Body of pancreas (tissue), 4 donors: ENCODE measurements at regions not wholly inside any gene's neighbourhood (a gene's known extent, or its start where the extent isn't known, plus 50 kb on each side); places are given as distances from the start of the nearest gene placed in this dataset.
"Not testable (repeated sequence)": the region's sequence is repeated elsewhere in the genome, so short reads cannot be mapped to it uniquely, and the experiment has no call there.

Source experiments
- ATAC-seq: fragments of 150-250 bp; one replicate; pipeline ENCODE4 v1.9.1; 2016
- DNase-seq, 4 donors: peaks; one replicate each; pipeline ENCODE4 v3.0.0-alpha.2; 2019
- H3K27ac ChIP-seq, 4 donors: fragments of 200-600 bp; sonication (generic); 1 replicate in 3 of 4; 2 replicates in 1 of 4; pipeline versions ENCODE4 v1.5.1 to v1.6.1; 2016 to 2019; ENCODE audit warnings: mild to moderate bottlenecking in 1 of 4, mixed read lengths in 1 of 4, moderate library complexity in 1 of 4
- H3K27me3 ChIP-seq, 2 donors: fragments of 200-600 bp; sonication (generic); one replicate each; pipeline ENCODE4 v1.6.0; 2016; ENCODE audit warnings: mild to moderate bottlenecking in 1 of 2
- H3K36me3 ChIP-seq, 2 donors: fragments of 200-600 bp; sonication (generic); replicated peaks in 1 of 2; 2 replicates each; pipeline ENCODE4 v1.5.1; 2016; ENCODE audit warnings: low read depth in 2 of 2; ENCODE audit not compliant: insufficient read depth in 1 of 2
- H3K4me1 ChIP-seq: fragments of 200-600 bp; sonication (generic); one replicate; pipeline ENCODE4 v1.6.0; 2016
- H3K4me3 ChIP-seq, 2 donors: fragments of 200-600 bp; sonication (generic); 1 replicate in 1 of 2; 2 replicates in 1 of 2; pipeline ENCODE4 v1.5.1; 2016 to 2019
- H3K9me3 ChIP-seq, 3 donors: fragments of 200-600 bp; sonication (generic); 1 replicate in 2 of 3; 2 replicates in 1 of 3; pipeline ENCODE4 v1.5.1; 2016
- POLR2A ChIP-seq, 3 donors: fragments of 450-650 bp; IDR thresholded peaks; one replicate each; pipeline ENCODE4 v1.6.1; 2016; ENCODE audit warnings: antibody characterized with exemption in 3 of 3, mild to moderate bottlenecking in 2 of 3
- WGBS, 2 donors: methylation state at CpG; one replicate each; pipeline ENCODE4 v1.1.5; 2017; 5-methylcytosine and 5-hydroxymethylcytosine counted together
- intact Hi-C: fragments of 100-400 bp; cut with DNase I; formaldehyde crosslinking; loops from one replicate; pipeline ENCODE4 v1.15.1; 2023
- TF ChIP-seq, protein P1 (sequence below), 7 experiments: fragments of 450-650 bp in 4 of 7; fragments of 200-600 bp in 3 of 7; sonication (generic) in 3 of 7; IDR thresholded peaks; one replicate each; pipeline ENCODE4 v1.5.1; 2016 to 2019; ENCODE audit warnings: antibody characterized with exemption in 7 of 7

DNA sequence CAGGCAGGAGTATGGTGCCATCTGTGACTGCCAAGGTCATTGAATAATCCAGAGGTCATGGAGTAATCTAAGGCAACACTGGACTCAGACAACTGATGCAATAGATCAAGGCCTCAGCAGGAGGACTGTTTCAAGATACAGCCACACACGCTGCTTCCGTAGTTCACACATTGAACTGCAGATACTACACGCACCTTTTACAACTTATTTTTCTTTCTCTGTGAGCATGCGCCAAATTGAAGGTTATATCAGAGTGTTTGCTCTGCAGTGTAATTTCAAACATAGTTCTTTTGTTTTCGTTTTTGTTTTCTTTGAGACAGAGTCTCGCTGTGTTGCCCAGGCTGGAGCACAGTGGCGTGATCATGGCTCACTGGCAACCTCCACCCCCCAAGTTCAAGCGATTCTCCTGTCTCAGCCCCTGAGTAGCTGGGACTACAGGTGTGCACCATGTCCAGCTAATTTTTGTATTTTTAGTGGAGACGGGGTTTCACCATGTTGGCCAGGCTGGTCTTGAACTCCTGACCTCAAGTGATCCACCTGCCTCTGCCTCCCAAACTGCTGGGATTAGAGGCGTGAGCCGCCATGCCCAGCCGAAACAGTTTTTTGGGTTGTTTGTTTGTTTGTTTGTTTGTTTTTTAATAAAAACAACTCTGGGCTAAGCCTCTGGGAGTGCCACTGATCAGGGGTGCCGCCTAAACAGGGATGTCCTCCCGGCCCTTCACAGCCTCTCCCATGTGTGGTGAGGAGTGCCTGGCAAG lies 96.6 kb upstream of the NAA20 start:
- 64 to 79% methylated on average over 14 of the region's 14 CpGs for WGBS, 2 donors
- ATAC-seq (no peak), DNase-seq (no peak)
- H3K36me3 ChIP-seq = no peaks in the 10 kb centered on the region
- TF ChIP-seq POLR2A (IDR thresholded peaks at IDR 0.05) = no peak
- TF ChIP-seq, protein P1, sequence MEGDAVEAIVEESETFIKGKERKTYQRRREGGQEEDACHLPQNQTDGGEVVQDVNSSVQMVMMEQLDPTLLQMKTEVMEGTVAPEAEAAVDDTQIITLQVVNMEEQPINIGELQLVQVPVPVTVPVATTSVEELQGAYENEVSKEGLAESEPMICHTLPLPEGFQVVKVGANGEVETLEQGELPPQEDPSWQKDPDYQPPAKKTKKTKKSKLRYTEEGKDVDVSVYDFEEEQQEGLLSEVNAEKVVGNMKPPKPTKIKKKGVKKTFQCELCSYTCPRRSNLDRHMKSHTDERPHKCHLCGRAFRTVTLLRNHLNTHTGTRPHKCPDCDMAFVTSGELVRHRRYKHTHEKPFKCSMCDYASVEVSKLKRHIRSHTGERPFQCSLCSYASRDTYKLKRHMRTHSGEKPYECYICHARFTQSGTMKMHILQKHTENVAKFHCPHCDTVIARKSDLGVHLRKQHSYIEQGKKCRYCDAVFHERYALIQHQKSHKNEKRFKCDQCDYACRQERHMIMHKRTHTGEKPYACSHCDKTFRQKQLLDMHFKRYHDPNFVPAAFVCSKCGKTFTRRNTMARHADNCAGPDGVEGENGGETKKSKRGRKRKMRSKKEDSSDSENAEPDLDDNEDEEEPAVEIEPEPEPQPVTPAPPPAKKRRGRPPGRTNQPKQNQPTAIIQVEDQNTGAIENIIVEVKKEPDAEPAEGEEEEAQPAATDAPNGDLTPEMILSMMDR (IDR thresholded peaks at IDR 0.05) = no peak
- intact Hi-C loops = no loop called here
- peaks cover 14% of the 10 kb centered on the region for H3K4me1 ChIP-seq
- H3K27ac ChIP-seq = no peak overlapping the region
- H3K9me3 ChIP-seq = no peaks in the 10 kb centered on the region
- H3K4me3 ChIP-seq = no peak overlapping the region
- H3K27me3 ChIP-seq = no peaks in the 10 kb centered on the region

DNA sequence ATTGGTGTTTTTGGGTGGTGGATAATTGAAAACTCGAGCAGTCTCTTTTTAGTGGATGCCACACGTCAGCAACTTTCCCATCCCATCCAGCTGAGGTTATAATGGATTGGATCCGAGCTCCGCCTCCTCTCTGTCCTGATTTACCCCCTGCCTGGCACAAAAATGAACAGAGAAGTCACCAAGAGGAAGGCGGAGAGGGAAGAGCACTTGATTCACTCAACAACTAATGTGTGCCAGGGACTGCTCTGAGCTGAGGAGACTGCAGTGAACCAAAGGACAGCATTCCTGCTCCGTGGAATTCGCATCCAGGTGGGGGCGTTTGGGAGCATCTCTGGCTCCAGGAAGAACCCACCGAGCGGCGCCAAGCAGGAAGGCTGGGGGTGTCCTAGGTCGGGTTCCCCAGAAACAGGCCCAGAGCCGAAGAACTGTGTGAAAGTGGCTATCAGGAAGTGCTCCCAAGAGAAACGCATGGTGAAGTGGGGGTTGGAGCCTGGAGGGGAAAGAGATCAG lies 95.8 kb upstream of the NAA20 start:
- Histone ChIP-seq H3K4me3 (no peak overlapping the region), H3K36me3 (no peaks in the 10 kb centered on the region), H3K4me1 (peaks cover 14% of the 10 kb centered on the region), H3K27me3 (no peaks in the 10 kb centered on the region), H3K9me3 (no peaks in the 10 kb centered on the region), H3K27ac (no peak overlapping the region)
- no peak for ATAC-seq
- 79 to 81% methylated on average over 14 of the region's 14 CpGs for WGBS, 2 donors
- intact Hi-C loops = no loop called here
- no peak for TF ChIP-seq POLR2A (IDR thresholded peaks at IDR 0.05)
- TF ChIP-seq, protein P1 (IDR thresholded peaks at IDR 0.05) = no peak
- no peak for DNase-seq

DNA sequence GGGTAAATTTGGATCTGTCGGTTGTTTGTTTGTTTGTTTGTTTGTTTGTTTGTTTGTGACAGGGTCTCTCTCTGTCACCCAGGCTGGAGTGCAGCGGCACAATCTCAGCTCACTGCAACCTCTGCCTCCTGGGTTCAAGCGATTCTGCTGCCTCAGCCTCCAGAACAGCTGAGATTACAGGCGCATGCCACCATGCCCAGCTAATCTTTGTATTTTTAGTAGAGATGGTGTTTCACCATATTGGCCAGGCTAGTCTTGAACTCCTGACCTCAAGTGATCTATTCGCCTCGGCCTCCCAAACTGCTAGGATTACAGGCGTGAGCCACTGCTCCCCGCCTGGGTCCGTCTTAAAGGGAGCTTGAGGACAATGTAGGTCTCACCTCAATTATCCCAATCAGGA lies 95.3 kb upstream of the NAA20 start:
- WGBS, 2 donors = 83 to 92% methylated on average over 8 to 9 of the region's 9 CpGs
- ATAC-seq, H3K36me3 ChIP-seq, H3K27ac ChIP-seq, H3K27me3 ChIP-seq, H3K9me3 ChIP-seq, H3K4me3 ChIP-seq, intact Hi-C loops, DNase-seq: not testable (repeated sequence)
- H3K4me1 ChIP-seq = peaks cover 14% of the 10 kb centered on the region

DNA sequence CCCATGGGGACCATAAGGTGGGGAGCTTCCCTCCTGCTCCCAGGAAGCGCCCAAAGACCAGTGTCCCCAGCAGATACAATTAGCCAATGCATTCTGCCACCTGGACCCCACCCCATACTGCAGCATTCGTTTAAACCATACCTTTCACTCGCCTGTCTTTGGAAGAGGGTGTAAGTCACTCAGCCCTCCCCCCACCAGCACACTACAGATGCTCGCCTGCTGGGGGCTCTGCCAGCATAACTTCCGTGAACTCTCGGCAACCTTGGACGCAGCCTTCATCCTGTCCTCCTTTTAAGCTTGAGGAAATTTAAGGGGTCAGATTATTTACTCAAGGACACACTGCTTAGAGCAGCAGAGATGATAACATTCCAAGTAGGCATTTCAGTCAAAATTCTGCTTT lies 94.4 kb upstream of the NAA20 start:
- H3K4me3 ChIP-seq = no peak overlapping the region
- DNase-seq (no peak), ATAC-seq (no peak)
- no peak overlapping the region for H3K27ac ChIP-seq
- no peak for TF ChIP-seq POLR2A (IDR thresholded peaks at IDR 0.05)
- TF ChIP-seq, protein P1 (IDR thresholded peaks at IDR 0.05) = no peak
- intact Hi-C loops = no loop called here
- H3K36me3 ChIP-seq = no peaks in the 10 kb centered on the region
- H3K27me3 ChIP-seq = no peaks in the 10 kb centered on the region
- 89 to 91% methylated on average over 7 of the region's 7 CpGs for WGBS, 2 donors
- peaks cover 13% of the 10 kb centered on the region for H3K4me1 ChIP-seq
- H3K9me3 ChIP-seq = no peaks in the 10 kb centered on the region

DNA sequence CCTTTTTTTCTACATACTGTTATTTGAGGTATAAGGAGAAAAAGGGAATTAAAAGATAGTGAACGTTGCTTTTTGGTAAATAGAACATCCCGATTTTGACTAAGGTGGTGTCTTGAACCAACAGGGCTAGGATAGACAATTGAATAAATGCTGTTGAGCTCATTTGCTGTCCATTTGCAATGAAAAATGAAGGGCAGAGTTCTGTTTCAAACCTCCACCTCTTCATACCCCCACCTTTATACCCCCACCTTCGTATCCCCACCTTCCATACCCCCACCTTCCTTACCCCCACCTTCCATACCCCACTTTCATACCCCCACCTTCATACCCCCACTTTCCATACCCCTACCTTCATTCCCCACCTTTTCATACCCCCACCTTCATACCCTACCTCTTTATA lies 93.4 kb upstream of the NAA20 start:
- DNase-seq (no peak), ATAC-seq (no peak)
- Histone ChIP-seq H3K4me3 (no peak overlapping the region), H3K27me3 (no peaks in the 10 kb centered on the region), H3K4me1 (peaks cover 10% of the 10 kb centered on the region), H3K36me3 (no peaks in the 10 kb centered on the region), H3K27ac (no peak overlapping the region), H3K9me3 (no peaks in the 10 kb centered on the region)
- intact Hi-C loops = no loop called here
- WGBS, 2 donors = 67 to 78% methylated on average over 3 of the region's 3 CpGs
- TF ChIP-seq POLR2A (IDR thresholded peaks at IDR 0.05) = no peak
- TF ChIP-seq, protein P1 (IDR thresholded peaks at IDR 0.05) = no peak
